Limb (tissue), 2 donors: ENCODE measurements at regions not wholly inside any gene's neighbourhood (a gene's known extent, or its start where the extent isn't known, plus 50 kb on each side); places are given as distances from the start of the nearest gene placed in this dataset.
A peak's percentile ranks its signal among the peaks of the same experiment; 100 is the strongest.
"Not testable (repeated sequence)": the region's sequence is repeated elsewhere in the genome, so short reads cannot be mapped to it uniquely, and the experiment has no call there.

Experiments
- DNase-seq, 2 donors: peaks; one replicate each; pipeline ENCODE4 v3.0.0-alpha.2; 2016; ENCODE audit errors: extremely low spot score in 2 of 2

GRCh38 chr2:121151311-121152109 lies 133.5 kb downstream of the TFCP2L1 start:
- DNase-seq = no peak

- no peak for DNase-seq
Observed at GRCh38 chr2:121152861-121153260, 132.1 kb downstream of the TFCP2L1 start.

GRCh38 chr2:121153516-121153915 lies 131.5 kb downstream of the TFCP2L1 start:
- DNase-seq = no peak

GRCh38 chr2:121155502-121156056 lies 129.4 kb downstream of the TFCP2L1 start:
- DNase-seq = no peak

GRCh38 chr2:121157481-121157880 lies 127.5 kb downstream of the TFCP2L1 start:
- not testable (repeated sequence) for DNase-seq

GRCh38 chr2:121159291-121160071 lies 125.5 kb downstream of the TFCP2L1 start:
- DNase-seq = peak in 1 of 2 donors; percentile 9

GRCh38 chr2:121160366-121160765 lies 124.6 kb downstream of the TFCP2L1 start:
- DNase-seq = no peak

- no peak for DNase-seq
Observed at GRCh38 chr2:121161272-121161671, 123.7 kb downstream of the TFCP2L1 start.

- no peak for DNase-seq
Observed at GRCh38 chr2:121162893-121163292, 122.1 kb downstream of the TFCP2L1 start.

GRCh38 chr2:121164042-121164441 lies 121.0 kb downstream of the TFCP2L1 start:
- DNase-seq = no peak

GRCh38 chr2:121165038-121165542 lies 119.9 kb downstream of the TFCP2L1 start:
- no peak for DNase-seq
